Adrenal gland (tissue), 5 donors: ENCODE measurements at regions not wholly inside any gene's neighbourhood (a gene's known extent, or its start where the extent isn't known, plus 50 kb on each side); places are given as distances from the start of the nearest gene placed in this dataset.

Experiments used
- CTCF ChIP-seq, 6 experiments: fragments of 450-650 bp in 4 of 6; fragments of 200-600 bp in 2 of 6; sonication (generic) in 1 of 6; IDR thresholded peaks; 1 replicate in 5 of 6; 2 replicates in 1 of 6; pipeline versions ENCODE4 v1.5.1 to v1.8.0; 2016 to 2021; ENCODE audit warnings: antibody characterized with exemption in 6 of 6, mild to moderate bottlenecking in 2 of 6, moderate library complexity in 1 of 6
- POLR2A ChIP-seq, 2 donors: fragments of 450-650 bp; IDR thresholded peaks; one replicate each; pipeline ENCODE4 v1.6.1; 2017; ENCODE audit warnings: antibody characterized with exemption in 2 of 2, mild to moderate bottlenecking in 2 of 2, moderate library complexity in 1 of 2
- donor health status: DM: no; HTN: no; CAD: no.

- TF ChIP-seq CTCF (IDR thresholded peaks at IDR 0.05) (no peak), POLR2A (IDR thresholded peaks at IDR 0.05) (no peak)
Measured at GRCh38 chr1:87201768-87202167, 126.9 kb upstream of the LMO4 start.
